SU-DHL-6 (cell line): ENCODE measurements at regions not wholly inside any gene's neighbourhood (a gene's known extent, or its start where the extent isn't known, plus 50 kb on each side); places are given as distances from the start of the nearest gene placed in this dataset.

Source experiments
- EZH2phosphoT487 ChIP-seq: fragments of 200-600 bp; sonication (generic), shearing (Covaris generic); conservative IDR thresholded peaks from 2 replicates; pipeline ENCODE4 v1.6.1; 2018; ENCODE audit warnings: mild to moderate bottlenecking, antibody characterized with exemption, low read length, moderate library complexity, mixed read lengths
- TF ChIP-seq, protein P1 (sequence below): fragments of 200-600 bp; sonication (generic); IDR thresholded peaks from one replicate; pipeline ENCODE4 v1.5.1; 2017; ENCODE audit warnings: antibody characterized with exemption, mild to moderate bottlenecking, low read length, moderate library complexity; ENCODE audit not compliant: insufficient read depth, poor library complexity, severe bottlenecking

DNA sequence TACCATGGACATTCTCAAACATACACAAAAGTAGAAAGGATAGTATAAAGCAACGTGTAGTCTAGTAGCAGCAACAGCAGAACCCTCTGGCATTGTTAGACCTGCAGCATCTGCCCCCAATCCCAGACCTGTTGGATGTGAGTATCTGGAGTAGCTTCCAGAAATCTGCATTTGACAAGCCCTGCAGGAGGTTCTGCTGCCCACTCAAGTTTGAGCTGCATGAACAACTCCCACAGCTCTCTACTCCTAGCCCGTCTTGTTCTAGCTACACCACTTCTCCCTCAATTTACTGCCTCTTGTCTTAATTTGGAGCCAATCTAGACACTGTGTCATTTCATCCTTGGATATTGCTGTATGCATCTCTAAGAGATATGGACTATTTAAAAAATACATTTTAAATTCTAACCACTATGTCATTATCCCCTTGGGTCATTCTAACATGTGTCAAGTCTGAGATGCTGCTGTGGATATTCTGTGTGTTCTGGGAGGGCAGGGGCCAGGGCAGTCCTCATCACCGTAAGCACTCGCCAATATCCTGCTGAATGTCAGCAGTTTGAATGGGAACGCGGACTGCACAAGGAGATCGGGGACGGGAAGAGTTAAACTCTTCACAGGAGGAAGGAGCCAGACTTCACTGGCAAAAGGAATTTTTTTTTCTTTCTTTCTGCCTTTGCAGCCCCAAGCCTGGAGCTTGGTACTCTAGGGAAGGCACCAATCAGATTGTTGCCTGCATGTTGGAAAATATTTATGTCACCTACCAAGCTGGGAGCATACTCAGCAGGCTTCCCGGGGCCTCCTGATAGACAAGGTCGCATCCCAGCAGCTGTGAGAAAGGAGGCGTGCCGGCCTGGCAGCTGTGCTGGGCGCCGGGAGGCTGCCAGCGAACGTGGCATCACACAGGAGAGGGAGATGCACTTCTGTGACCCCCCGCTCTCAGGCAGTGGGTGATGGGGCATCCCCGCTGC is 429.0 kb downstream of the MIAT start:
- TF ChIP-seq, protein P1, sequence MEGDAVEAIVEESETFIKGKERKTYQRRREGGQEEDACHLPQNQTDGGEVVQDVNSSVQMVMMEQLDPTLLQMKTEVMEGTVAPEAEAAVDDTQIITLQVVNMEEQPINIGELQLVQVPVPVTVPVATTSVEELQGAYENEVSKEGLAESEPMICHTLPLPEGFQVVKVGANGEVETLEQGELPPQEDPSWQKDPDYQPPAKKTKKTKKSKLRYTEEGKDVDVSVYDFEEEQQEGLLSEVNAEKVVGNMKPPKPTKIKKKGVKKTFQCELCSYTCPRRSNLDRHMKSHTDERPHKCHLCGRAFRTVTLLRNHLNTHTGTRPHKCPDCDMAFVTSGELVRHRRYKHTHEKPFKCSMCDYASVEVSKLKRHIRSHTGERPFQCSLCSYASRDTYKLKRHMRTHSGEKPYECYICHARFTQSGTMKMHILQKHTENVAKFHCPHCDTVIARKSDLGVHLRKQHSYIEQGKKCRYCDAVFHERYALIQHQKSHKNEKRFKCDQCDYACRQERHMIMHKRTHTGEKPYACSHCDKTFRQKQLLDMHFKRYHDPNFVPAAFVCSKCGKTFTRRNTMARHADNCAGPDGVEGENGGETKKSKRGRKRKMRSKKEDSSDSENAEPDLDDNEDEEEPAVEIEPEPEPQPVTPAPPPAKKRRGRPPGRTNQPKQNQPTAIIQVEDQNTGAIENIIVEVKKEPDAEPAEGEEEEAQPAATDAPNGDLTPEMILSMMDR = no peak
- no peak for TF ChIP-seq EZH2phosphoT487
